Renal pelvis (tissue), 1 donor: ENCODE measurements at regions not wholly inside any gene's neighbourhood (a gene's known extent, or its start where the extent isn't known, plus 50 kb on each side); places are given as distances from the start of the nearest gene placed in this dataset.
"Not testable (repeated sequence)": the region's sequence is repeated elsewhere in the genome, so short reads cannot be mapped to it uniquely, and the experiment has no call there.

ENCODE experiments used
- DNase-seq: peaks from one replicate; pipeline ENCODE4 v3.0.0-alpha.2; 2013

- DNase-seq = no peak
These were observed 72.2 kb downstream of the CRLF2 start for GRCh38 chrX:1140236-1140681.

GRCh38 chrX:1139185-1139500, 73.3 kb downstream of the CRLF2 start:
- DNase-seq = no peak

GRCh38 chrX:1138476-1139184, 73.8 kb downstream of the CRLF2 start:
- DNase-seq = no peak

GRCh38 chrX:1137531-1137930, 74.9 kb downstream of the CRLF2 start:
- no peak for DNase-seq

- not testable (repeated sequence) for DNase-seq
These were observed 75.9 kb downstream of the CRLF2 start for GRCh38 chrX:1136582-1136981.

GRCh38 chrX:1134976-1135375, 77.5 kb downstream of the CRLF2 start:
- DNase-seq = no peak

- DNase-seq = no peak
These were observed 78.3 kb downstream of the CRLF2 start for GRCh38 chrX:1134156-1134555.

GRCh38 chrX:1126738-1127137, 85.7 kb downstream of the CRLF2 start:
- DNase-seq = no peak

- no peak for DNase-seq
These were observed 87.9 kb downstream of the CRLF2 start for GRCh38 chrX:1124531-1124930.

- not testable (repeated sequence) for DNase-seq
These were observed 89.6 kb downstream of the CRLF2 start for GRCh38 chrX:1122851-1123250.

- DNase-seq = no peak
These were observed 93.2 kb downstream of the CRLF2 start for GRCh38 chrX:1119275-1119674.

GRCh38 chrX:1118572-1119199, 93.8 kb downstream of the CRLF2 start:
- no peak for DNase-seq

- not testable (repeated sequence) for DNase-seq
These were observed 97.0 kb downstream of the CRLF2 start for GRCh38 chrX:1115411-1115810.

GRCh38 chrX:1112321-1112720, 100.1 kb downstream of the CRLF2 start:
- no peak for DNase-seq

GRCh38 chrX:1111601-1112300, 100.7 kb downstream of the CRLF2 start:
- DNase-seq = no peak

GRCh38 chrX:1109580-1110119, 102.8 kb downstream of the CRLF2 start:
- no peak for DNase-seq

- no peak for DNase-seq
These were observed 103.7 kb downstream of the CRLF2 start for GRCh38 chrX:1108501-1109445.

GRCh38 chrX:1106478-1107210, 105.8 kb downstream of the CRLF2 start:
- DNase-seq = no peak

GRCh38 chrX:1105671-1106419, 106.6 kb downstream of the CRLF2 start:
- DNase-seq = no peak

- DNase-seq = not testable (repeated sequence)
These were observed 107.4 kb downstream of the CRLF2 start for GRCh38 chrX:1105031-1105430.
